ENCODE measurements at regions not wholly inside any gene's neighbourhood (a gene's known extent, or its start where the extent isn't known, plus 50 kb on each side); places are given as distances from the start of the nearest gene placed in this dataset.

- TF ChIP-seq CTCF (IDR thresholded peaks at IDR 0.05) (no peak), ZFX (IDR thresholded peaks at IDR 0.05; ENCODE audit: borderline replicate concordance) (no peak)
Measured at GRCh38 chr1:106178791-106179190, 877.7 kb upstream of the PRMT6 start.
